ENCODE measurements at regions not wholly inside any gene's neighbourhood (a gene's known extent, or its start where the extent isn't known, plus 50 kb on each side); places are given as distances from the start of the nearest gene placed in this dataset.

GRCh38 chr6:14690120-14691056, 555.5 kb upstream of the JARID2 start:
- no peak for DNase-seq (ENCODE audit: missing footprints)
- intact Hi-C loops (cut with DNase I): no loop called here
- no peak for ATAC-seq

- no peak for DNase-seq (ENCODE audit: missing footprints)
- ATAC-seq: no peak
- intact Hi-C loops (cut with DNase I): no loop called here
These were observed 553.7 kb upstream of the JARID2 start for GRCh38 chr6:14692208-14692607.

- no peak for ATAC-seq
These were observed 552.3 kb upstream of the JARID2 start for GRCh38 chr6:14693301-14694192.

GRCh38 chr6:14694308-14694707, 551.6 kb upstream of the JARID2 start:
- DNase-seq (ENCODE audit: missing footprints) (no peak), ATAC-seq (no peak)
- intact Hi-C loops (cut with DNase I): no loop called here

More at GRCh38 chr6:14693301-14694192, 552.3 kb upstream of the JARID2 start:
- DNase-seq (ENCODE audit: missing footprints): no peak
- intact Hi-C loops (cut with DNase I): no loop called here

GRCh38 chr6:14695579-14695978, 550.3 kb upstream of the JARID2 start:
- intact Hi-C loops (cut with DNase I): no loop called here
- DNase-seq (ENCODE audit: missing footprints) (no peak), ATAC-seq (no peak)

GRCh38 chr6:14696367-14696766, 549.5 kb upstream of the JARID2 start:
- intact Hi-C loops (cut with DNase I): no loop called here
- DNase-seq (ENCODE audit: missing footprints): no peak
- no peak for ATAC-seq

GRCh38 chr6:14697427-14697826, 548.4 kb upstream of the JARID2 start:
- DNase-seq (ENCODE audit: missing footprints) (no peak), ATAC-seq (no peak)
- intact Hi-C loops (cut with DNase I): no loop called here

- no peak for ATAC-seq
- no peak for DNase-seq (ENCODE audit: missing footprints)
- intact Hi-C loops (cut with DNase I): no loop called here
These were observed 545.9 kb upstream of the JARID2 start for GRCh38 chr6:14699803-14700601.

GRCh38 chr6:14701946-14702345, 543.9 kb upstream of the JARID2 start:
- ATAC-seq (no peak), DNase-seq (ENCODE audit: missing footprints) (no peak)
- intact Hi-C loops (cut with DNase I): no loop called here

GRCh38 chr6:14702678-14703077, 543.2 kb upstream of the JARID2 start:
- intact Hi-C loops (cut with DNase I): no loop called here

GRCh38 chr6:14703586-14703985, 542.3 kb upstream of the JARID2 start:
- ATAC-seq (no peak), DNase-seq (ENCODE audit: missing footprints) (no peak)
- intact Hi-C loops (cut with DNase I): no loop called here

More at GRCh38 chr6:14702678-14703077, 543.2 kb upstream of the JARID2 start:
- DNase-seq (ENCODE audit: missing footprints) (no peak), ATAC-seq (no peak)

GRCh38 chr6:14704383-14705271, 541.2 kb upstream of the JARID2 start:
- intact Hi-C loops (cut with DNase I): loop anchor here (5.0 kb wide), 2 partner anchors 62 to 492 kb away; no protein-coding TSS in a partner anchor
- DNase-seq (ENCODE audit: missing footprints): no peak

GRCh38 chr6:14705841-14706377, 540.0 kb upstream of the JARID2 start:
- DNase-seq (ENCODE audit: missing footprints) (no peak), ATAC-seq (no peak)
- intact Hi-C loops (cut with DNase I): loop anchor here (5.0 kb wide), 2 partner anchors 64 to 494 kb away; no protein-coding TSS in a partner anchor

More at GRCh38 chr6:14704383-14705271, 541.2 kb upstream of the JARID2 start:
- ATAC-seq: no peak

GRCh38 chr6:14706378-14706929, 539.4 kb upstream of the JARID2 start:
- intact Hi-C loops (cut with DNase I): loop anchor here (5.0 kb wide), 2 partner anchors 64 to 494 kb away; no protein-coding TSS in a partner anchor
- DNase-seq (ENCODE audit: missing footprints) (peak; percentile 69), ATAC-seq (peak; percentile 86)

GRCh38 chr6:14707276-14707675, 538.6 kb upstream of the JARID2 start:
- intact Hi-C loops (cut with DNase I): loop anchor here (5.0 kb wide), 2 partner anchors 65 to 495 kb away; no protein-coding TSS in a partner anchor
- DNase-seq (ENCODE audit: missing footprints): no peak
- ATAC-seq: no peak

GRCh38 chr6:14707971-14708465, 537.9 kb upstream of the JARID2 start:
- ATAC-seq: no peak
- no peak for DNase-seq (ENCODE audit: missing footprints)
- intact Hi-C loops (cut with DNase I): loop anchor here (5.0 kb wide), 2 partner anchors 66 to 496 kb away; no protein-coding TSS in a partner anchor
